ENCODE measurements at regions not wholly inside any gene's neighbourhood (a gene's known extent, or its start where the extent isn't known, plus 50 kb on each side); places are given as distances from the start of the nearest gene placed in this dataset.

GRCh38 chr1:98054367-98054701 is 133.5 kb upstream of the DPYD start:
- Histone ChIP-seq H3K36me3 (no peaks in the 10 kb centered on the region), H3K9me3 (no peaks in the 10 kb centered on the region), H3K4me1 (peaks cover 0 to 4% (median 0%) of the 10 kb centered on the region in 4 donors), H3K27ac (no peak overlapping the region), H3K4me3 (peak overlapping the region in 2 of 3 donors; percentile 58 to 59), H3K27me3 (no peaks in the 10 kb centered on the region)
- TF ChIP-seq CTCF (IDR thresholded peaks at IDR 0.05): no peak
- TF ChIP-seq POLR2A (IDR thresholded peaks at IDR 0.05): no peak
- intact Hi-C loops (cut with DNase I): no loop called here
- WGBS (ENCODE audit: insufficient coverage, low coverage, low lambda C conversion rate, missing lambda C conversion rate): 19% methylated on average over 5 of the region's 11 CpGs
- DNase-seq (no peak), ATAC-seq (no peak)

- Histone ChIP-seq H3K27me3 (no peaks in the 10 kb centered on the region), H3K4me1 (peaks cover 0 to 5% (median under 1%) of the 10 kb centered on the region in 4 donors), H3K27ac (no peak overlapping the region), H3K36me3 (no peaks in the 10 kb centered on the region), H3K4me3 (peak overlapping the region; percentile 58 to 61 (median 59)), H3K9me3 (no peaks in the 10 kb centered on the region)
- ATAC-seq (peak; percentile 97 to 99 (median 98)), DNase-seq (peak; percentile 67 to 76 (median 74))
- WGBS (ENCODE audit: insufficient coverage, low coverage, low lambda C conversion rate, missing lambda C conversion rate): 6% methylated on average over 20 of the region's 81 CpGs
- intact Hi-C loops (cut with DNase I): no loop called here
- TF ChIP-seq POLR2A (IDR thresholded peaks at IDR 0.05) (no peak), CTCF (IDR thresholded peaks at IDR 0.05) (peak; percentile 83 to 98 (median 94))
Observed at GRCh38 chr1:98053471-98054366, 132.9 kb upstream of the DPYD start.

GRCh38 chr1:98051065-98051675 is 130.3 kb upstream of the DPYD start:
- peak; percentile 53 to 74 (median 63) for DNase-seq
- Histone ChIP-seq H3K27me3 (peaks cover 0 to 6% of the 10 kb centered on the region in 2 donors), H3K9me3 (no peaks in the 10 kb centered on the region), H3K36me3 (no peaks in the 10 kb centered on the region), H3K4me1 (peaks cover 0 to 10% (median 3%) of the 10 kb centered on the region in 4 donors), H3K4me3 (no peak overlapping the region), H3K27ac (no peak overlapping the region)
- TF ChIP-seq CTCF (IDR thresholded peaks at IDR 0.05) (peak; percentile 89 to 95 (median 91)), POLR2A (IDR thresholded peaks at IDR 0.05) (no peak)
- intact Hi-C loops (cut with DNase I): no loop called here
- 0% methylated on average over 1 of the region's 1 CpG for WGBS (ENCODE audit: insufficient coverage, low coverage, low lambda C conversion rate, missing lambda C conversion rate)
- peak; percentile 67 to 71 (median 68) for ATAC-seq

GRCh38 chr1:98049370-98050135 is 128.7 kb upstream of the DPYD start:
- H3K4me3 ChIP-seq: no peak overlapping the region
- intact Hi-C loops (cut with DNase I): no loop called here
- peaks cover 0 to 10% (median 3%) of the 10 kb centered on the region in 4 donors for H3K4me1 ChIP-seq
- WGBS (ENCODE audit: insufficient coverage, low coverage, low lambda C conversion rate, missing lambda C conversion rate): 13% methylated on average over 22 of the region's 24 CpGs
- DNase-seq: peak in 1 of 3 donors; percentile 46
- no peaks in the 10 kb centered on the region for H3K9me3 ChIP-seq
- no peak for TF ChIP-seq CTCF (IDR thresholded peaks at IDR 0.05)
- TF ChIP-seq POLR2A (IDR thresholded peaks at IDR 0.05): no peak
- no peak overlapping the region for H3K27ac ChIP-seq
- no peak for ATAC-seq
- no peaks in the 10 kb centered on the region for H3K36me3 ChIP-seq
- peaks cover 0 to 6% of the 10 kb centered on the region in 2 donors for H3K27me3 ChIP-seq
